ENCODE measurements at regions not wholly inside any gene's neighbourhood (a gene's known extent, or its start where the extent isn't known, plus 50 kb on each side); places are given as distances from the start of the nearest gene placed in this dataset.

DNA sequence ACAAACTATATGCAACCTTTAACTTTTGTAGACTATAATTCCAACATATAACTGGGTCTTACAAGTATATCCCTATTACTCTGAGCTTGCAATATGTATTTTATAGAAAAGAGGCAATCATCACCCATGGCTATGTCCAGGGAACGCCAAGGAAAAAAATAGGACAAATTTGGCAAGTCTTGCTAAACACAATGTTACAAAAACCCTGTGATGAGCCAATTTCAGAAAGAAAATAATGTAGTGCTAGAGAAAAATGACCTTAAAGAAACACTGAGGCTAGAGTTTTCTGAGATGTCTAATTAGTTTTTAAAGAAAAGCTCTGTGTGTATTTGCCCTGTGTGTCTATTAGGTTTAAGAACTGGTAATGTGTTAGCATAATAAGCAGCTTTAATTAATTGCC lies 68.0 kb upstream of the FREM2 start:
- TF ChIP-seq, protein P1, sequence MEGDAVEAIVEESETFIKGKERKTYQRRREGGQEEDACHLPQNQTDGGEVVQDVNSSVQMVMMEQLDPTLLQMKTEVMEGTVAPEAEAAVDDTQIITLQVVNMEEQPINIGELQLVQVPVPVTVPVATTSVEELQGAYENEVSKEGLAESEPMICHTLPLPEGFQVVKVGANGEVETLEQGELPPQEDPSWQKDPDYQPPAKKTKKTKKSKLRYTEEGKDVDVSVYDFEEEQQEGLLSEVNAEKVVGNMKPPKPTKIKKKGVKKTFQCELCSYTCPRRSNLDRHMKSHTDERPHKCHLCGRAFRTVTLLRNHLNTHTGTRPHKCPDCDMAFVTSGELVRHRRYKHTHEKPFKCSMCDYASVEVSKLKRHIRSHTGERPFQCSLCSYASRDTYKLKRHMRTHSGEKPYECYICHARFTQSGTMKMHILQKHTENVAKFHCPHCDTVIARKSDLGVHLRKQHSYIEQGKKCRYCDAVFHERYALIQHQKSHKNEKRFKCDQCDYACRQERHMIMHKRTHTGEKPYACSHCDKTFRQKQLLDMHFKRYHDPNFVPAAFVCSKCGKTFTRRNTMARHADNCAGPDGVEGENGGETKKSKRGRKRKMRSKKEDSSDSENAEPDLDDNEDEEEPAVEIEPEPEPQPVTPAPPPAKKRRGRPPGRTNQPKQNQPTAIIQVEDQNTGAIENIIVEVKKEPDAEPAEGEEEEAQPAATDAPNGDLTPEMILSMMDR (conservative IDR thresholded peaks at IDR 0.05; ENCODE audit: low read depth, low read length), result no peak
- no peak overlapping the region for H3K4me3 ChIP-seq (ENCODE audit: low read depth, low read length)
- no peak for DNase-seq (ENCODE audit: low read depth)

- TF ChIP-seq, protein P1 (conservative IDR thresholded peaks at IDR 0.05; ENCODE audit: low read depth, low read length), result no peak
- no peak overlapping the region for H3K4me3 ChIP-seq (ENCODE audit: low read depth, low read length)
- no peak for DNase-seq (ENCODE audit: low read depth)
These were observed 66.0 kb upstream of the FREM2 start for GRCh38 chr13:38620876-38621275.

DNA sequence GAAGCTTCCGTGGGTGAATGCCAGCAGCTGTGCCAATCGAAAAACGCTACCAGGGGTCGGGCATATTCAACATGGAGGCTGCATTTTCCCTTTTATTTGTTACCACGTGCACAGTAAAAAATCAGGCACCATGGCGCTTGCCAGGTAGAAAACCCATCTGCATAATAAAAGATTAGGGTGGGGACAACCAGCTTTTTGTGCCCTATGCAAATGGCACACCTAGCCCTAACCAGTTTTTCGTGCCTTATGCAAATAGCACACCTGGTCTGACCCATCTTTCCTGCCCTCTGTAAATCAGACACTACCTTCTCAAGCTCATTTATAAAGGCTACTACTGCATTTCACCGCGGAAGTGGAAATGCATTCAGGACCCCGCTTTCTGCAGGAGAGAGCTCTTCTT lies 62.1 kb upstream of the FREM2 start:
- no peak overlapping the region for H3K4me3 ChIP-seq (ENCODE audit: low read depth, low read length)
- TF ChIP-seq, protein P1 (conservative IDR thresholded peaks at IDR 0.05; ENCODE audit: low read depth, low read length), result no peak
- DNase-seq (ENCODE audit: low read depth), result no peak

- TF ChIP-seq, protein P1 (conservative IDR thresholded peaks at IDR 0.05; ENCODE audit: low read depth, low read length), result no peak
- no peak for DNase-seq (ENCODE audit: low read depth)
- no peak overlapping the region for H3K4me3 ChIP-seq (ENCODE audit: low read depth, low read length)
These were observed 58.3 kb upstream of the FREM2 start for GRCh38 chr13:38628554-38628953.

- TF ChIP-seq, protein P1 (conservative IDR thresholded peaks at IDR 0.05; ENCODE audit: low read depth, low read length), result no peak
- no peak overlapping the region for H3K4me3 ChIP-seq (ENCODE audit: low read depth, low read length)
- no peak for DNase-seq (ENCODE audit: low read depth)
These were observed 56.1 kb upstream of the FREM2 start for GRCh38 chr13:38630780-38631179.

- no peak for DNase-seq (ENCODE audit: low read depth)
- TF ChIP-seq, protein P1 (conservative IDR thresholded peaks at IDR 0.05; ENCODE audit: low read depth, low read length), result no peak
- H3K4me3 ChIP-seq (ENCODE audit: low read depth, low read length), result no peak overlapping the region
These were observed 51.8 kb upstream of the FREM2 start for GRCh38 chr13:38635030-38635429.

DNA sequence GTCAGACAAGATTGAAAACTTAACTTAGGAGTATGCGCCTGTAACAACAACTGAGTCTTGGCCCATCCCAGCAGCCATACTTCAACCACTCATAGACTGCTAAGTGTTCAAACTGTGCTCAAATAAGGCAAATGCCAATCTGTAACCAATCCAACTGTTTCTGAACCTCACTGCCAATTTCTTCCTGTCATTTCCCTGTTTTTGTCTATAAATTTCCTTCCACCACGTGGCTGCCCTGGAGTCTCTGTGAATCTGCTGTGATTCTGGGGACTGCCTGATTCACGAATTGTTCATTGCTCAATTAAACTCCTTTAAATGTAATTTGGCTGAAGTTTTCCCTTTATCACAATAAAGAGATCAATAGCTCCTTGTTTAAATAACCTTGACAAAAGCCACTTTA lies 50.8 kb upstream of the FREM2 start:
- TF ChIP-seq, protein P1 (conservative IDR thresholded peaks at IDR 0.05; ENCODE audit: low read depth, low read length), result no peak
- H3K4me3 ChIP-seq (ENCODE audit: low read depth, low read length), result no peak overlapping the region
- DNase-seq (ENCODE audit: low read depth), result no peak

Data from choroid plexus epithelial cell (primary cell).